ENCODE measurements at regions not wholly inside any gene's neighbourhood (a gene's known extent, or its start where the extent isn't known, plus 50 kb on each side); places are given as distances from the start of the nearest gene placed in this dataset.

GRCh38 chr12:23450810-23451209, 498.7 kb downstream of the SOX5 start:
- Mint-ChIP-seq H3K36me3 (ENCODE audit: insufficient read depth) (no peaks in the 10 kb centered on the region), H3K4me3 (no peak overlapping the region), H3K9me3 (peaks cover 9% of the 10 kb centered on the region), H3K27me3 (ENCODE audit: low read depth) (no peaks in the 10 kb centered on the region), H3K4me1 (ENCODE audit: low read depth) (no peaks in the 10 kb centered on the region)
- no peak for ATAC-seq
- DNase-seq: no peak

GRCh38 chr12:23455283-23455682, 494.2 kb downstream of the SOX5 start:
- peaks cover 9% of the 10 kb centered on the region for H3K9me3 Mint-ChIP-seq
- no peaks in the 10 kb centered on the region for H3K27me3 Mint-ChIP-seq (ENCODE audit: low read depth)
- DNase-seq: no peak
- ATAC-seq: no peak
- no peak overlapping the region for H3K4me3 Mint-ChIP-seq
- H3K4me1 Mint-ChIP-seq (ENCODE audit: low read depth): no peaks in the 10 kb centered on the region
- no peaks in the 10 kb centered on the region for H3K36me3 Mint-ChIP-seq (ENCODE audit: insufficient read depth)

GRCh38 chr12:23458640-23459039, 490.8 kb downstream of the SOX5 start:
- ATAC-seq (no peak), DNase-seq (no peak)
- Mint-ChIP-seq H3K4me3 (no peak overlapping the region), H3K36me3 (ENCODE audit: insufficient read depth) (no peaks in the 10 kb centered on the region), H3K4me1 (ENCODE audit: low read depth) (no peaks in the 10 kb centered on the region), H3K27me3 (ENCODE audit: low read depth) (no peaks in the 10 kb centered on the region), H3K9me3 (peaks cover 9% of the 10 kb centered on the region)

GRCh38 chr12:23462546-23462945, 486.9 kb downstream of the SOX5 start:
- H3K27me3 Mint-ChIP-seq (ENCODE audit: low read depth): no peaks in the 10 kb centered on the region
- H3K36me3 Mint-ChIP-seq (ENCODE audit: insufficient read depth): no peaks in the 10 kb centered on the region
- DNase-seq (no peak), ATAC-seq (no peak)
- no peak overlapping the region for H3K4me3 Mint-ChIP-seq
- H3K9me3 Mint-ChIP-seq: peaks cover 30% of the 10 kb centered on the region
- no peaks in the 10 kb centered on the region for H3K4me1 Mint-ChIP-seq (ENCODE audit: low read depth)

GRCh38 chr12:23463172-23463571, 486.3 kb downstream of the SOX5 start:
- no peak for ATAC-seq

GRCh38 chr12:23464241-23464812, 485.1 kb downstream of the SOX5 start:
- ATAC-seq (no peak), DNase-seq (no peak)
- H3K4me1 Mint-ChIP-seq (ENCODE audit: low read depth): no peaks in the 10 kb centered on the region
- H3K27me3 Mint-ChIP-seq (ENCODE audit: low read depth): no peaks in the 10 kb centered on the region
- H3K4me3 Mint-ChIP-seq: no peak overlapping the region
- no peaks in the 10 kb centered on the region for H3K36me3 Mint-ChIP-seq (ENCODE audit: insufficient read depth)
- H3K9me3 Mint-ChIP-seq: peaks cover 39% of the 10 kb centered on the region

More at GRCh38 chr12:23463172-23463571, 486.3 kb downstream of the SOX5 start:
- peaks cover 36% of the 10 kb centered on the region for H3K9me3 Mint-ChIP-seq
- no peaks in the 10 kb centered on the region for H3K27me3 Mint-ChIP-seq (ENCODE audit: low read depth)
- H3K4me3 Mint-ChIP-seq: no peak overlapping the region
- H3K36me3 Mint-ChIP-seq (ENCODE audit: insufficient read depth): no peaks in the 10 kb centered on the region
- no peaks in the 10 kb centered on the region for H3K4me1 Mint-ChIP-seq (ENCODE audit: low read depth)
- DNase-seq: no peak

GRCh38 chr12:23472329-23472971, 477.0 kb downstream of the SOX5 start:
- no peaks in the 10 kb centered on the region for H3K27me3 Mint-ChIP-seq (ENCODE audit: low read depth)
- DNase-seq (no peak), ATAC-seq (no peak)
- peaks cover 32% of the 10 kb centered on the region for H3K9me3 Mint-ChIP-seq
- H3K4me3 Mint-ChIP-seq: no peak overlapping the region
- no peaks in the 10 kb centered on the region for H3K4me1 Mint-ChIP-seq (ENCODE audit: low read depth)
- H3K36me3 Mint-ChIP-seq (ENCODE audit: insufficient read depth): no peaks in the 10 kb centered on the region

GRCh38 chr12:23473071-23473470, 476.4 kb downstream of the SOX5 start:
- Mint-ChIP-seq H3K9me3 (peaks cover 26% of the 10 kb centered on the region), H3K36me3 (ENCODE audit: insufficient read depth) (no peaks in the 10 kb centered on the region), H3K4me1 (ENCODE audit: low read depth) (no peaks in the 10 kb centered on the region), H3K27me3 (ENCODE audit: low read depth) (no peaks in the 10 kb centered on the region), H3K4me3 (no peak overlapping the region)
- no peak for DNase-seq
- ATAC-seq: no peak

- no peak for DNase-seq
- Mint-ChIP-seq H3K4me3 (no peak overlapping the region), H3K36me3 (ENCODE audit: insufficient read depth) (no peaks in the 10 kb centered on the region), H3K27me3 (ENCODE audit: low read depth) (no peaks in the 10 kb centered on the region), H3K4me1 (ENCODE audit: low read depth) (no peaks in the 10 kb centered on the region), H3K9me3 (peaks cover 26% of the 10 kb centered on the region)
- ATAC-seq: no peak
These were observed 475.0 kb downstream of the SOX5 start for GRCh38 chr12:23474438-23474976.
